NCI-H1694 (cell line): ENCODE measurements at regions not wholly inside any gene's neighbourhood (a gene's known extent, or its start where the extent isn't known, plus 50 kb on each side); places are given as distances from the start of the nearest gene placed in this dataset.

Experiments
- DNase-seq: peaks from one replicate; lab custom pipeline; 2025; lab: John Stamatoyannopoulos, UW

DNA sequence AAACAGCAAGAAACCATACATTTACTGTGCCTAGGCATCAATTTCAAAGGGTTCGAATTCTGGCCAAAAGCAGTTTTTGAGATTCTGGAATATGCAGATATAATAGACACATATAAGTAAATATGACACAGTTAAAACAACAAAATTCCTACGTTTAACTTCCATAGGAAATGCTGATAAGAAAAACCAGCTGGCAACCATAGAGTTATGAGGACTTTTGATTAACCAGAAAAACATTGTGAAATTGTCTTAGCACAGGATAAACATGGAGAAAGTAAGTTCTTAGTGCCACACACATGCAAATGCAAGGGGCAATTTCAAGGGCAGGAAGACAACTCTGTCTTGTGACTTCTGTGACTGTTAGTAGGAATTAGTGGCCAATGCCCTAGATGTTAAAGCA lies 702.1 kb downstream of the TNS3 start:
- DNase-seq = no peak

DNA sequence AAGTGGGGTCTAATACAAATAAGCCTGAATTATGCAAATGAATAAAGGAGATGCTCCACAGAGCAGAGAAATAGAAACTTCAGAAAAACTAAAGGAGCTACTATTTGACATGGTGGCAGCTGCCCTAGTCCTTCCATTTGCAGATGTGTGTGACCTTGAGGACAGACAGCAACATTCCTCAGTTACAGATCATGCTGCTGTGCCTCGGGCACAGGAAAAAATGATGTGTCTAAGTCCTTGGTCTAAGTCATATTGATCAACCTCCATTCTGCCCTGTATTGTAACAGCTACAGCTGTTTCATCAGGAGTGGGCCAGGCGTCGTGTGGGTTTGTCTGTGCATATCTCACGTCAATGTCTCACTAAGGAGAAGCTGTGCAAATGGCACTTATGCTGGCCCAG lies 710.4 kb downstream of the TNS3 start:
- no peak for DNase-seq

DNA sequence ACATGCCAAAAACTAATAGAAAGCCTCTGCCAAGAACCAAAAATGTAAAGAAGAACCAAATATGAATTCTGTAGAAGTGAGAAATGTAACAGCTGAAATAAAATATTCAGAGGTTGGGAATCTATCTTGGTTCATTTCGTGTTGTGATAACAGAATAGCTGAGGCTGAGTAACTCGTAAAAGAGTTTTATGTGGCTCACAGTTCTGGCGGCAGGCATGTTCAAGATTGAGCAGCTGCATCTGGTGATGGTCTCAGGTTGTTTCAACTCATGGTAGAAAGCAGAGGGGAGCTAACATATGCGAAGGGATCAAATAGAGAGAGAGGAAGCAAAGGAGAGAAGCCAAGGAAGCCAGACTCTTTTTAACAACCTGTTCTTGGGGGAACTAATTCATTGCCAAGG lies 717.2 kb downstream of the TNS3 start:
- DNase-seq = no peak

DNA sequence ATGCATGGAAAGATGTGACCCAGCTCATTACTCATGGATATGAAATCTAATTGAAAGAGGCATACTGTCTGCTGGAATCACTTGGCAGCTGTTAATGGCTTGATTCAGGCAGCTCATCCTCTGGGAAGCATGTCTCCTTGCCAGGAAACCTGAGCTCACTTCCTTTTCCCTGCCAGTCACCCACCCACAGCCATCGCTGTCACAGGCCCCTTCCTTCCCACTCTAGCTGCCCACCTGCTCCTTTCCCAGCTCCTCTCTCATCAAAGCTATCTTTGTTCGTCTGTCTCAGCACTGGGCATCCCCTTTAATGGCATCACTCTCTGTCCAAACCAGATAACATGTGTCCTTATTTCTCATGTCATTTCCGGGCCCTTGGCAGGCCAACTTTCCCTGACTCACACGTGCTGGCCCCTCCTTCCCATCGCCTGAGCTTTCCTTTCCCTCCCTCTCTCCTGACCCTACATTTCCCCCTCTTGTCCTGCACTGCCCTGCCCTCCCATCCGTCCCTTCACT lies 721.9 kb downstream of the TNS3 start:
- DNase-seq = no peak

DNA sequence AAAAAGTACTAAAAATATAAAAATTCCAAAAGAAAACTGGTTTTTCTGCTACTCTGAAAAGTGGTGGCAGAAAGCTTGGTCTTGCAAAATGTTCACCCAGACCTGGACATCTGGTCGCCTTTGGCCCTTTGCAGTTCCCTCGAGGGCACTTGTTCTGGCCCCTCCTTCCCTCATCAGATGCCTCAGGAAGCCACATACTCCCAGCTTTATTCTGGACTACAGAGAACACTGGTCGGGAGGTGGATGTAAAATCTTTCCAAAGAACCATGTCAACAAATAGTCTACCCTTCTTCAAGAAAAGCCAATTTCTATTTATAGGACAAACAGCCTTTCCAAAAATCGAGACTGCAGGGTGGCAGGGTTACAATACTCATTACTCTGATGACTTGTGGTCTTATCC lies 726.1 kb downstream of the TNS3 start:
- no peak for DNase-seq

DNA sequence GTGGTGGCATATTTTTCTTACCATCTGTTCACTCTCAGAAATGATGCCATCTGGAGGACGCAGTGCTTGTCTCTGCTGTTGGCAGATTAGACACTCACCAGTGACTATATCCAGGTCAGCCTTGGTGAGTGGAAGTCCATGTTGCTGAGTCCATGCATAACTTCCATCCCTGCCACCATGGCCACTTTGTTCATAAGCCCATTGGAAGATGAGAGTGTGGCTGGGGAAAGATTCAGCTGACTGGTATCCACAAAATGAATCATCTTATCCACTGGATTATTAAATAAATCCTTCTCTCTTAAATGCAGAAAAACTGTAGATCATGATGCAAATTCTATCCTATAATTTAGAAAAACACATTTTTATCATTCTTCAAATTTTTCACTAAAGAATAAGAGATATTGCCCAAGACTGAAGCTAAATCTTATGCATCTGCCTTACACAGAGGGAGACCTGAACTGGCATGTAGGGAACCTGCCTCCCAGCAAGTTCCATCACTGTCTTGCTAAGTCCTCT lies 726.9 kb downstream of the TNS3 start:
- DNase-seq = no peak

DNA sequence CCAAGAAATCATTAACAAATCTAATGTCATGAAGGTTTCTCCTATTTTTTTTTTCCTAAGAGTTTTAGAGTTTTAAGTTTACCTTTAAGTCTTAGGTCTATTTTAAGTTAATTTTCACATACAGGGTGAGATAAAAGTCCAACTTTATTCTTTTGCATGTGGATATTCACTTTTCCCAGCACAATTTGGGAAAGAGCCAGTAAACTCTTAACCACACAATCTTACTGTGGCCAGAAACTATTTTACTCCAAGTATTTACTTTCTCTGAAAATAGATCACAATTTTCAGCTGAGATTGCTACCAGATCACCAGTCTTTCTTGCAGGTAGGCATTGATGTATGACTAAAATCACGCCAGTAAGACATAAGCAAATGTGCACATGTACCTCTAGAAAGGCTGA lies 728.5 kb downstream of the TNS3 start:
- DNase-seq = no peak

DNA sequence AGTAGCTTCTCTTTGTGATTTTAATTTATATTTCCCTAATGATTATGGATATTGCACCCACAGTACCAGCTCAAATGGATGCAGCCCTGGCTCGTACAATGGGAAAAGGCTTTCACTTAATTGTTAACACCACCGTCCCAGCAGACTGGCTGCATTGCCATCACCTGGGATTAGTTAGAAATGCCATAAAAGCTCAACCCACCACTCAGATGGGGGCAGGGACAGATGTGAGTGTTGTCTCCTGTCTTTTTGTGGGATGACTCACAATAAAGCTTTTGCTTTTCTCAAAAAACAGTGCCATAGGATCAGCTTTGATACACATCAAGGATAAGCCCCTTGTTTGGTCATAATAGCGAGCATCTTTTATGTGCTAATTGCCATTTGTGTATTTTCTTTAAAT lies 729.1 kb downstream of the TNS3 start:
- DNase-seq = no peak

DNA sequence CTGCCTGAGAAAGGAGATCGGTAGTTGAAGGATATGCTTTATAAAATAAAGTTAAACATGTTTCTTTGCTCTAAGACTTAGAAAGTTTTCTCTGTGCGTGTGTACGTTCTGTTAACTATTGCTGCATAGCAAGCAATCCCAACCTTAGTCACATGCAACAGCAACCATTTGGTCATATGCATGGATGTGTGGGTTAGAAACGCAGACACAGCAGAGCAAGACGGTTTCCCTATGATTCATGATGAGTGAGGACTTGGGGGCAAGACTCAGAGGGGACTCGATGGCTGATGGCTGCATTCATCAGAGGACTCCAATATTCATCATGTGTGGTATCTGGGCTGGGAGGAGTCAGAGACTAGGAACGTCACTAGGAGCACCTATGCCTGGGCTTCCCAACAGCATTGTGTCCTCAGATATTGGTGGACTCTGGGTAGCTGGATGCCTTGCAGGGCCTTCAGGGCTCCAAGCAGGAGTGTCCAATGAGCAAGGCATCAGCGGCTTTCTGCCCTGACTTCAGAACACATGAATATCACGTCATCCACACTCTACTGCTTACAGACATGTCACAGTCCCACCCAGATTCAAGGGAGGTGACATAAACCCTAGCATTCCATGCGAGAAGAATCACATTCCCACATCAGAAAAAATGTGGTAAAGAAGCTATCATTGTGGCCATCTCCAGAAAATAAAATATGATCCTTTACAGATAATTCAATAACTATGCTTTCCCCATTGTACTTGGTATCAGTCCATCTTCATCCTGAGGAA lies 731.2 kb downstream of the TNS3 start:
- DNase-seq = no peak

DNA sequence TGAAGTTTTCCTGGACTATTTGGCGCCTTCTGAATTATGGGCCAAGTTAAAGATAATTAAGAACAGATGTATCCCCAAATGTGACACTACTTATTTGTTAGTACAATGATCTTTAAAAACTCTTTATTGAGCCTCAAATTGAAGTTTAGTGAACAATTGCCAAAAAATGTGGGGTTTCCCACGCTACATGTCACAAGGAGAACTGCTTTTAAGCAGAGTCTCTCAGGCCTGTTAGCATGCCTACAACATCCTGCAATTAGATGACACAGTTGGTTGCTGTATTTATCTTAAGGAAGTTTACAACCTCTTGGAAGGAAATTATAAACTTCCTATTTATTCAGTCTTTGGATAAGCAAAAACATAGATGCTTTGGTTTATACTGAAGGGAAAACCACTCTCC lies 733.0 kb downstream of the TNS3 start:
- no peak for DNase-seq

DNA sequence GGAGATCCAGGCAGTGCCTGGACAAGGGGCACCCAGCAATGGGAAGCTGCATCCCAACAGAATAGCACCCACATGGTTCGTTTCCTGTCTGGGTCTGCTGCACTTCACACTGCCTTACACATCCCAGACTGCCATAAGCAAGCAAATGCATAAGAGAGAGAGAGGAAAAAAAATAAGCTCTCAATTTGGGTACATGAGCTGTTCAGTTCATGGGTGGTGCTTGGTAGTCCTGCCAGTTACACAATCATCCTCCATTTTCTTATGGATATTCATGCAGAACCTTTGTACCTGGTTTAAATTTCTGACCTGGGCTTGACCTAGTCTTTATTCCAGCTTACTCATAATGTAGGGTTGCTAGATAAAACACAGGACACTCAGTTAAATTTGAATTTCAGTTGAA lies 733.6 kb downstream of the TNS3 start:
- no peak for DNase-seq

DNA sequence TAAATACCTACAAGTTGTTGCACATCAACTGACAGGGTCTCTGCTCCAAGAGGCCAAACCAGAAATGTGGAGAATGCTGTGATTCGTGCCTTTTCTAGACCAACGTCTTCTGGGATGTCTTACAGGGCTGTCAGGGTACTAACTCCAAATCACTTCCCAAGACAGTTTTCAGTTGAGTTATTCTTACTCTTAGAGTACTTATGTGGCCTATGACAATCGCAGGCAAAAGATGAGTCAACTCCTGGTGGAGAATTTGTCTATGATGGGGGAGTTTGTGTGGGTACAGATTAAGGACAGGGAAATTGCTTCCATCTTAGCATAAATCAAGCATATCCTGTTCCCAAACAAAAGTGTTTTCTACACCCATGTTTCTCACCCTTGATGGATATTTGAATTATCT lies 734.8 kb downstream of the TNS3 start:
- DNase-seq = no peak

DNA sequence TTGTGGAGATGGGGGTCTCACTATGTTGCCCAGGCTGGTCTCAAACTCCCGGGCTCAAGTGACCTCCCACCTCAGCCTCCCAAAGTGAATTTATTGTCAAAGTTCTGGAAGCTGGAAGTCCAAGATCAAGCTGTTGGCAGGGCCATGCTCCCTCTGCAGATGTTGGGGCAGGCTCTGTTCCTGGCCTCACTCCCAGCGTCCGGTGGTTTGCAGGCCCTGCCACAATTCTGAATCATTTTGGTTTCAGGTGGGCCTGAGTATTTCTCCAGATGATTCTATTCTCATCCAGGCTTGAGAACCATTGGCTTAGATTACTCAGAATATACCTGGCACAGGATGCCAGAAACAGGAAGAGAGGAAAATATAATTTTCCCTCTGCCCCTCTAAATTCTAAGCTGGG lies 737.4 kb downstream of the TNS3 start:
- no peak for DNase-seq

DNA sequence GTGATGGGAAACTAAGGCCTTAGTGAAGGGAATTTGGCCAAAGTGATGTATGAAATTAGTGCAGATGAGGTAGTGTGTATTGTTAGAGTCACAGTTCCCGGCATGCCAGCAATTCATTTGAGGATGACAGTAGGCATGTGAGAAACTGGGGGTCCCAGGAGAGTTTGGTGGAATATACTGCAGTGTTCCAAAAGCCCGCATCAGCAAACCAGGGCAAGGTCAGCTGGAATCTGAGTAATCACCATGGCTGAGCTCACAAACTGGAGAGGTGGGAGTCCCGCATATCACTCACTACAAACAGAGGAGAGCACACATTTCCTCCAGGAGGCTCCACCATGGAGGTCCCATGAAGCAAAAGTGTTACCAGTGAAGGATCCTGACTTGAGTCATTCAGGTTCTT lies 740.7 kb downstream of the TNS3 start:
- no peak for DNase-seq

DNA sequence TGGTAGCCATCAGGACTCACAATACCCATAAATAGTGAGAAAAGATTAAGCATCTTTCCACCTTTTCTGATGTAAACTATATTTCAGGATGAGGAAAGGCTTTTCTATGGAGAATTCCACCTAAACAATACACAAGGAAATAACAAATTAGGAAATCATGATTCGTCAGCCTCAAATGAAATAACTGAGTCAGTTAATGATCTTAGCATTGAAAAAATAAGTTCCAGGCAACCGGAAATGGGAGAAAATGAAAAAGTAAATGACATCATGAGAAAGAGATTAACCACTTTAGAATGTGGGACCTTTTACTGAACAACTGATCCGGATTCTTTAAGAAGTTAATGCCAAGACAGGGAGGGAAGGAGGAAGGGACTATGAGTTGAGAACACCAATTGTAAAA lies 742.3 kb downstream of the TNS3 start:
- DNase-seq = no peak

DNA sequence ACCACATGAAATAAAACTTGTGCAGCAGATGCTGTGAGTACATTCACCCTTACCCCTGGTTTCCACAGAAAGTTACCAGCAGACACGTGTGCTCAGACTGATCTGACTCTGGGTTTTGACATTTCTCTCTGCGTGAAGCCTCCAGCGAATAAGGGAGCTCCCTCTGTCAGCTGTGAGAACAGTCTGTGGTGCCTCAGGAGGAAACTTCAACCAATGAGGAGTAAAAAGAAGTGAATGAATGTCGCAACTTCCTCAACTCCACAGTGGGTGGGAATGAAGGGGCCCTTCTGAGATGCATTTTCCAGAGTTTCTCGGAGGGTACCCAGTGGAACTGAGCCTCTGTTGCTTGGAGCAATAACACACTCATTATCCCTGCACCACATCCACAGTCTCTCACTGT lies 743.4 kb downstream of the TNS3 start:
- no peak for DNase-seq

DNA sequence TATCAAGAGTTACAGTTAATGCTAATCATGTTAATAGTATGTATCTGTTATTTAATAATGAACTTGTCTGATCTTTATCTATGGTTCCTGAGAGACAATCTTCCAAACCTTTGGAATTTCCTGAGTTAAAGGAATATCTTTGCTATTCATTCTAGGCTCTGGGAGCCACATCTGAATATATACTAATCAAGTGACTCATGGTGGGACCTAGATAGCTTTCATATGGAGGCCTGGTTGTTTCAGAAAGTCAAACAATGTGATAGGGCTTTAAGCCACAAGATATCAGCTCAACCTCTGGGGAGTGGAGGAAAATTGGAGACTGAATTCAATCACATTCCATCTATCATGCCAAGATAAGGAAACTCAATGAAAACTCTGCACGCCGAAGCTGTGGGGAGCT lies 746.4 kb downstream of the TNS3 start:
- no peak for DNase-seq

DNA sequence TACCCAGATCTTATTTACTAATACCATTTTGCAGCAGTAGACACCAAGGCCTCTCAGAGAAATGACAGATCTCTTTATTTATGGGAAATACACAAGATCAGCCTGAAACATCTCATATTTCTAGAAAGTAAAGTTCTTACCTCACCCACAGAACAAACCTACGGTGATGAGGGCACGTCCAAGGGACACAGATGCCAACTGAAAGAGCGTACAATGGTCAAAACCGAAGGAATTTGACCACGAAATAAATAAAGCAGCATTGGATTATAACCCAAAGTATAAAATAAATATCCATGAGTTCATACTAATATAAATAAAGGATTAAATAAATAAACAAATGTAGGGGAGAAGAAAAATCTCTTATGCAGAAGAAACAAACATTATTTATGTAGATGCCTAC lies 747.0 kb downstream of the TNS3 start:
- no peak for DNase-seq

DNA sequence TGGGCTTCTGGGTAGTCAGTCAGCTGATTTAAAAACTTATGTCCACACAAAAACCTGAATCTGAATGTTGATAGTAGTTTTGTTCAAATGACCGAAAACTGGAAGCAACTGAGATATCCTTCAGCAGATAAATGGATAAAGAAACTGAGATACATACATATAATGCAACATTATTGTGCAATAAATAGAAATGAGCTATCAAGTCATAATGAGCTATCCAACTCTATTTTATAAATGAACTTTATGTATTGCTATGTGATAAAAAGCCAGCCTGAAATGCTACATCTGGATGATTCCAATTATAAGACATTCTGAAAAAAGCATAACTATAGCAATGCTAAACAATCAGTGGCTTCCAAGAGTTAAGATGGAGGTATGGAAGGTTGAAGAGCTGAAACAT lies 748.7 kb downstream of the TNS3 start:
- no peak for DNase-seq

DNA sequence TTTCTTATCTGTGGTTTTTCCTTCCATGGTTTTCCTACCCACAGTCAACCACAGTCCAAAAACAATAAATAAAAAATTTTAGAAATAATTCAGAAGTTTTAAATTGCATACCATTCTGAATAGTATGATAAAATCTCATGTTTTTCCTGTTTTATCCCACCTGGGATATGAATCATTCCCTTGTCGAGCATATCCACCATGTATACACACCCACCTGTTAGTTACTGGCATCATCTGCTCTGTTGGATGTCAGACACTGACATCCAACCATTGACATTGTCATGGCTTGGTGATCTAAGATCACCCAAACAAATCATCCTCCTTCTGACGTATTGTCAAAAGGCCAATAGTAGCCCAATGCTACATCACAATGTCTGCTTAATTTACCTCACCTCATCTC lies 749.8 kb downstream of the TNS3 start:
- no peak for DNase-seq

DNA sequence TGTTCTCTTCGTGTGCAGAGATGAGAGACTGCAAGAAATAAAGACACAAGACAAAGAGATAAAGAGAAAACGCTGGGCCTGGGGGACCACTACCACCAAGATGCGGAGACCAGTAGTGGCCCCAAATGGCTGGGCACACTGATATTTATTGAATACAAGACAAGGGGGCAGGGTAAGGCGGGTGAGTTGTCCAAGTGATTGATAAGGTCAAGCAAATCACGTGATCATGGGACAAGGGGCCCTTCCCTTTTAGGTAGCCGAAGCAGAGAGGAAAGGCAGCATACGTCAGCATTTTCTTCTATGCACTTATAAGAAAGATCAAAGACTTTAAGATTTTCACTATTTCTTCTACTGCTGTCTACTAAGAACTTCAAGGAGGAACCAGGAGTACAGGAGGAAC lies 762.1 kb downstream of the TNS3 start:
- DNase-seq = no peak

DNA sequence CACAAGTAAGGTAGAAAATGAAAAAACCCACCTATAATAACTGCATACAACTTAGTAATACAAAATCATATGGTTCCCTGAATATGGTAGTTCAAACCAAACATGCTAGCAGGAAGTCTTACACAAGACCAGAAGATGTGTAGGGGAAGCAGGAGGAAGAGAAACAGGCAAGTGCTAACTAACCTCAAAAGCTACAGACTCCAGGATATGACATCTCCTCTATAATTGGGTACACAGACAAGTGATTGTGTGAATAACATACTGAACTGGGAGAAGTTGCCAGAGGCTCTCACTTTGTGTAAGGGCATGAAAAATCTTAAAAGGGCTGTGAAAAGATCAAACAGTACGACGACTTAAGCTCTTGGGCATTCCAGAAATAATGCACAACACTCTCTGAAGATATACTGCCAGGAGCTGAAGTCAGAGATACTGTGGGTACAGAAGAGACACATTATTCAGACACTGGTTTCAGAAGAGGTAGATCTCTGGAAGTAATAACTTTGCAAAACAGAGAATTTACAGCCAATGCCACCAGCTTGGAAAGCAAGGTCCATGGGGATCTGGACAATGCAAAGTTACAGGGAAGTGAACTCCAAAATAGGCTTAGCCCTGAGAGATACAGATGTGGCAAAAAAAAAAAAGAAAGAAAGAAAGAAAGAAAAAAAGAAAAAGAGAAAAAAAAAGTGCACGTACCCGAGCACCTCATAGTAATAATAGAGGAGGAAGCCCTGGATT lies 767.2 kb downstream of the TNS3 start:
- no peak for DNase-seq

DNA sequence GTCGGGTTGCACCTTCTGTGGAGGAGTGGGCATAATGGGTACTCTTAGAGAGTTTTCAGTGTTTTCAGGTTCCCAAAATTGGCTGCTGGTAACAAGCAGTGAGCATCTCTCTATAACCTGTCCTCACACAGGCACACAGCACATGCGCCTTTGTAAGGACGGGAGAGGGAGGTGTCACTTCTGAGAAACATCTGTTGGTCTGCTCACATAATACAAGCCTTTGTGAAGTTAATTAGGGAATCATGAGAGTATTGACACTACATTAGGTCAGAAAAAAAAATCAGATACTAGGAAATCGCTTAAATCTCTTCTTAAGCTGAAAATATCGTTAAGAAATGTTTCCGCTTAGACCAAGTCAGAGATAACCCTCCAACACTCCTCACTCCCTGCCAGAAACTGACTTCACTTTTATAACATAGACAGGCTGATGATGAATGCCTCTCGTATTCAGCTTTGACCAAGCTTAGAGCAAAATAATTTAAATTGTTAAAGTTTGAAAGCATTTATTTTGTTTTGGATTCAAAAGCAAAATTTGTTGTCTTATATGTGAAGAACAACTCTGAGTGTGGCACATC lies 769.7 kb downstream of the TNS3 start:
- DNase-seq = no peak
